ENCODE measurements at regions not wholly inside any gene's neighbourhood (a gene's known extent, or its start where the extent isn't known, plus 50 kb on each side); places are given as distances from the start of the nearest gene placed in this dataset.

GRCh38 chr14:59057551-59057950 lies 130.9 kb upstream of the DAAM1 start:
- no peak for TF ChIP-seq CTCF (conservative IDR thresholded peaks at IDR 0.05)
- TF ChIP-seq EZH2 (IDR thresholded peaks at IDR 0.05; ENCODE audit: low read depth), result no peak
